Common myeloid progenitor, CD34-positive (primary cell): ENCODE measurements at regions not wholly inside any gene's neighbourhood (a gene's known extent, or its start where the extent isn't known, plus 50 kb on each side); places are given as distances from the start of the nearest gene placed in this dataset.
A peak's percentile ranks its signal among the peaks of the same experiment; 100 is the strongest.

Experiments used
- CTCF ChIA-PET: fragments of 350-600 bp; sonication (Branson Sonifier 250); formaldehyde crosslinking; loops from one replicate; lab custom pipeline; 2021; ENCODE audit warnings: antibody characterized with exemption; lab: Charles Lee
- POLR2A ChIA-PET: fragments of 350-600 bp; sonication (Branson Sonifier 250); formaldehyde crosslinking; loops from one replicate; lab custom pipeline; 2021; ENCODE audit warnings: antibody characterized with exemption; lab: Charles Lee
- DNase-seq, 3 donors: peaks; one replicate each; pipeline versions ENCODE4 v3.0.0 to v3.0.0-alpha.2; 2013
- H3K27ac ChIP-seq, 2 experiments: 1 replicate in 1 of 2; 2 replicates in 1 of 2; pipeline ENCODE4 v1.7.0; 2013; ENCODE audit warnings: inconsistent platforms in 2 of 2, low read length in 2 of 2, mild to moderate bottlenecking in 2 of 2, low read depth in 1 of 2, moderate library complexity in 1 of 2; ENCODE audit not compliant: severe bottlenecking in 2 of 2, insufficient read depth in 1 of 2, poor library complexity in 1 of 2
- H3K27me3 ChIP-seq, 5 experiments: replicated peaks in 2 of 5; 1 replicate in 3 of 5; 2 replicates in 2 of 5; pipeline versions ENCODE4 v1.6.1 to v1.7.0; 2013; ENCODE audit warnings: low read length in 4 of 5, mild to moderate bottlenecking in 2 of 5, moderate library complexity in 2 of 5, inconsistent platforms in 1 of 5; ENCODE audit not compliant: insufficient read depth in 5 of 5, control insufficient read depth in 4 of 5
- H3K36me3 ChIP-seq, 4 experiments: 1 replicate in 2 of 4; 2 replicates in 2 of 4; pipeline versions ENCODE4 v1.6.1 to v1.7.0; 2013; ENCODE audit warnings: low read length in 3 of 4, control low read depth in 1 of 4, mild to moderate bottlenecking in 1 of 4; ENCODE audit not compliant: control insufficient read depth in 4 of 4, insufficient read depth in 4 of 4
- H3K4me1 ChIP-seq, 4 experiments: 1 replicate in 3 of 4; 2 replicates in 1 of 4; pipeline versions ENCODE4 v1.6.1 to v1.7.1; 2013; ENCODE audit warnings: low read length in 3 of 4, mild to moderate bottlenecking in 3 of 4, control low read depth in 1 of 4, inconsistent platforms in 1 of 4, moderate library complexity in 1 of 4; ENCODE audit not compliant: control insufficient read depth in 4 of 4, insufficient read depth in 4 of 4; ENCODE audit errors: control extremely low read depth in 1 of 4
- H3K4me3 ChIP-seq, 7 experiments: 1 replicate in 4 of 7; 2 replicates in 3 of 7; pipeline versions ENCODE4 v1.5.1 to v1.7.0; 2013; ENCODE audit warnings: mild to moderate bottlenecking in 7 of 7, low read length in 6 of 7, moderate library complexity in 6 of 7, inconsistent platforms in 2 of 7, low read depth in 2 of 7, control low read depth in 1 of 7; ENCODE audit not compliant: insufficient read depth in 4 of 7, control insufficient read depth in 1 of 7; ENCODE audit errors: extremely low read depth in 1 of 7
- H3K9me3 ChIP-seq, 5 experiments: 1 replicate in 4 of 5; 2 replicates in 1 of 5; pipeline versions ENCODE4 v1.6.1 to v1.7.1; 2013; ENCODE audit warnings: low read length in 4 of 5, mild to moderate bottlenecking in 2 of 5, inconsistent platforms in 1 of 5, low read depth in 1 of 5, moderate library complexity in 1 of 5; ENCODE audit not compliant: control insufficient read depth in 4 of 5, insufficient read depth in 2 of 5; ENCODE audit errors: control extremely low read depth in 1 of 5
- WGBS: methylation state at CpG from one replicate; pipeline ENCODE4 v1.1.5; 2013; ENCODE audit not compliant: insufficient coverage; 5-methylcytosine and 5-hydroxymethylcytosine counted together

- ChIA-PET POLR2A (no interaction called here), CTCF (interaction anchor here (0.6 to 5.1 kb wide), 6 partner anchors 11 to 339 kb away, joined by 3 to 48 read pairs (median 3); no protein-coding TSS in a partner anchor)
- H3K9me3 ChIP-seq = peaks cover 0 to 4% (median 4%) of the 10 kb centered on the region in 5 experiments
- peaks cover 0 to 36% (median 18%) of the 10 kb centered on the region in 4 experiments for H3K4me1 ChIP-seq
- peaks cover 0 to 3% (median 0%) of the 10 kb centered on the region in 5 experiments for H3K27me3 ChIP-seq
- peak overlapping the region in 1 of 2 experiments; percentile 11 for H3K27ac ChIP-seq
- H3K36me3 ChIP-seq = no peaks in the 10 kb centered on the region
- H3K4me3 ChIP-seq = no peak overlapping the region
- DNase-seq = peak; percentile 35 to 60 (median 58)
- WGBS = 96% methylated on average over 15 of the region's 20 CpGs
Measured at GRCh38 chr6:44062771-44063560, 64.3 kb downstream of the MRPL14 start.

- WGBS = 89% methylated on average over 1 of the region's 3 CpGs
- POLR2A ChIA-PET = no interaction called here
- peaks cover 0 to 39% (median 21%) of the 10 kb centered on the region in 4 experiments for H3K4me1 ChIP-seq
Measured at GRCh38 chr6:44062105-44062770, 65.0 kb downstream of the MRPL14 start.

GRCh38 chr6:44061375-44062104 is 65.7 kb downstream of the MRPL14 start:
- no peak for DNase-seq
- Histone ChIP-seq H3K9me3 (peaks cover 0 to 4% (median 4%) of the 10 kb centered on the region in 5 experiments), H3K4me3 (no peak overlapping the region), H3K4me1 (peaks cover 0 to 37% (median 21%) of the 10 kb centered on the region in 4 experiments), H3K36me3 (no peaks in the 10 kb centered on the region), H3K27me3 (peaks cover 0 to 3% (median 0%) of the 10 kb centered on the region in 5 experiments), H3K27ac (no peak overlapping the region)
- WGBS = 93% methylated on average over 4 of the region's 5 CpGs
- ChIA-PET POLR2A (no interaction called here), CTCF (interaction anchor here (0.6 to 5.1 kb wide), 7 partner anchors 9 to 441 kb away, joined by 3 to 48 read pairs (median 4); no protein-coding TSS in a partner anchor)

More at GRCh38 chr6:44062105-44062770, 65.0 kb downstream of the MRPL14 start:
- DNase-seq = no peak
- CTCF ChIA-PET = interaction anchor here (0.6 to 5.1 kb wide), 3 partner anchors 10 to 442 kb away, joined by 3 to 48 read pairs (median 5); no protein-coding TSS in a partner anchor
- Histone ChIP-seq H3K27me3 (peaks cover 0 to 3% (median 0%) of the 10 kb centered on the region in 5 experiments), H3K27ac (no peak overlapping the region), H3K36me3 (no peaks in the 10 kb centered on the region), H3K4me3 (no peak overlapping the region), H3K9me3 (peaks cover 0 to 4% (median 4%) of the 10 kb centered on the region in 5 experiments)

DNA sequence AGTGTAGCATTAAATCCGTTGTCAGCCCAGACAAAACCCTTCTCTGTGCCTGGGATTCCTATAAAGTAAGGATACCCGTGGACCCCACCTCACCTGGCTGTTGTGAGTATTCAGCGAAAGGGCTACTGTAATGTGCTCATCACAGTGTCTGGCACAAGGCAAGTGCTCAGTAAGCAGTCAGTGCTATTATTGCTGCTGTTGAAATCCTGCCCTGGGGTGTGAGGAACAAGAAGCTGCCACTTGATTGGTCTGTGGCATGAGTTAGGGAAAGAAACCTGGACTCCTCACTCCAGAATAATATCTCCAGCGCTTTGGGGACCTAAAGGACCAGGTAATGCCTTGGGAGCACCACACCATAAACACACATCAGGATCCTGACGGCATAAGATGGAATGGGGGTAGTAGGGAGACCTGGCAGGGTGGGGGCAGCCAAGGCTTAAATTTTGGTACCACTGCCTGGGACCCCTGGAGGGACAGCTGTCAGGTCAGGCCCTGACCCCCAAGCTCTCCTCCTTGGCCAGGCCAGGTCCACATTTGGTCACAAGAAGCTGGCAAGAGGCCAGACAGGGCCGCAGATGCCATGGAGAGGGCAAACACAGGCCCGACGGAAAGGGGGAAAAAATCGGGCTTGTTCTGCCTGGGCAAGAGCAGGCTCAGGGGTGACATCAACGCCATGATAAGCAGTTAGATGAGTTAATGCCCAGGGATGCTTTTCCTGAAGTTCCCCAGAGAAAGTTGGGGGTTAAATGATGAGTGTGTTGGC is 66.5 kb downstream of the MRPL14 start:
- DNase-seq = no peak
- H3K27me3 ChIP-seq = peaks cover 0 to 3% (median 0%) of the 10 kb centered on the region in 5 experiments
- H3K4me3 ChIP-seq = no peak overlapping the region
- no peak overlapping the region for H3K27ac ChIP-seq
- ChIA-PET CTCF (interaction anchor here (1.1 to 5.1 kb wide), 5 partner anchors 11 to 242 kb away, joined by 3 to 48 read pairs (median 4); no protein-coding TSS in a partner anchor), POLR2A (no interaction called here)
- WGBS = 93% methylated on average over 9 of the region's 10 CpGs
- peaks cover 0 to 4% (median 4%) of the 10 kb centered on the region in 5 experiments for H3K9me3 ChIP-seq
- H3K36me3 ChIP-seq = no peaks in the 10 kb centered on the region
- H3K4me1 ChIP-seq = peaks cover 0 to 37% (median 21%) of the 10 kb centered on the region in 4 experiments

DNA sequence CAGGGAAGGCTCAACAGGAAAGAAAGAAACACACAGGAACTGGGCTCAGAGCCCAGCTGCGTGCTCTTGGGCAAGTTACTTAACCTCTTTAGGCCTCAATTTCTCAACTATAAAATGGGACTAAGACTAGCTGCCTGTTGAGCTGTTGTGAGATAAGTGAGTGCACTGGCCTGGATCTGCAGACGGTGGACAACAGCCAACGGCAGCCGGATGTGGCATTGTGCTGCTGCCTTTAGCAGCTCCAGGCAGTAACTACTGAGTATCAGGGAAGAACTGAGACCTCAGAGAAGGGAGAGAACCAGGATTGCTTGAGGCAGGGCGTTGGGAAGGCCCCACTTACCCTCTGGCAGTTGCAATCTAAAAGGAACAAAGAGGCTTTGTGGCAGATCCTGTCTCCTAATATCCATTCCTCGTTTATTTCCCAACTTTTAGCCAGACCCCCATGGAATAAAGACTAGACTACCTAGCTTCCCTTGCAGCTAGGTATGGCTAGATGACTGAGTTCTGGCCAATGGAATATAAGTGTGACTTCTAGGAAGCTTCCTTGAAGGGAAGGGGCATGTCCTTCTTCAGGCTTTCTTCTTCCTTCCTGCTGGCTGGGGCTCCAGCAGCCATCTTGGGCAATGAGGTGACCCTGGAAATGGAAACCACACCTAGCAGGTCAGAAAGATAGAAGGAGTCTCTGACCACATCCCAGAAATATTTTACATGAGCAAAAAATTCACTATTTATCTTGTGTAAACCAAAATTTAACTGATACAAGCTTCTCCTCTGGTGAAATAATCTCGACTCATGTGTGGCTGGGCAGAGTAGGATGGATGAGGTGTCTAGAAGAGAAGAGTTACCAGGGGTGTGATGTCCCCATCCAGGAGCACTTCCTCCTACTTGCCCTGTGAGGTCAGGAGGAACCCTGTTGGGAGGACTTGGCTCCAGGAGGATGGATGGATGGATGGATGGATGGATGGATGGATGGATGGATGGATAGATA is 67.6 kb downstream of the MRPL14 start:
- Histone ChIP-seq H3K4me3 (peak overlapping the region in 4 of 7 experiments; percentile 0 to 60 (median 43)), H3K4me1 (peaks cover 0 to 29% (median 19%) of the 10 kb centered on the region in 4 experiments), H3K9me3 (peaks cover 0 to 4% (median 4%) of the 10 kb centered on the region in 5 experiments), H3K36me3 (no peaks in the 10 kb centered on the region), H3K27me3 (no peaks in the 10 kb centered on the region), H3K27ac (peak overlapping the region in 1 of 2 experiments; percentile 74)
- 62% methylated on average over 6 of the region's 7 CpGs for WGBS
- DNase-seq = no peak
- POLR2A ChIA-PET = interaction anchor here (1.0 kb wide), 1 partner anchor 14 kb away, joined by 3 read pairs; no protein-coding TSS in a partner anchor
- CTCF ChIA-PET = interaction anchor here (0.9 to 2.4 kb wide), 5 partner anchors 9 to 33 kb away, joined by 3 to 8 read pairs (median 4); no protein-coding TSS in a partner anchor
